ENCODE measurements at regions not wholly inside any gene's neighbourhood (a gene's known extent, or its start where the extent isn't known, plus 50 kb on each side); places are given as distances from the start of the nearest gene placed in this dataset.
A peak's percentile ranks its signal among the peaks of the same experiment; 100 is the strongest.

DNA sequence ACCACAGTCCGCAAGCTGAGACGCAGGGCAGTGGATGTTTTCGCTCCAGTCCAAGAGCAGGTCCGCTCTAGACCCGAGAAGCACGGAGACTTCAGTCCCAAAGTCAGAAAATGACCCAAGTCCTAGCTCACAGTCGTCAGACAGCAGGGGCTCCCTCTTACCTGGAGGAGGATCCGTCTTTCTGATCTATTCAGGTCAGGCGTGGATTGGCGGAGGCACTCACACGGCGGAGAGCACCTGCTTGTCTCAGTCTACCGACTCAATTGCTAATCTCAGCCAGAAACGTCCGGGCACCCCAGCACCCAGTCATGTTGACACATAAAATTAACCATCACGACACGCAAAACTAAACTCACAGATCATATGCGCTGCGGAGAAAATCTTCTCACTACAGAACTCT, 285.3 kb upstream of the CDH4 start:
- no peaks in the 10 kb centered on the region for H3K36me3 ChIP-seq
- no peaks in the 10 kb centered on the region for H3K27me3 ChIP-seq (ENCODE audit: low read depth)
- DNase-seq (no peak), ATAC-seq (no peak)
- H3K4me1 ChIP-seq = no peaks in the 10 kb centered on the region
- TF ChIP-seq CTCF (IDR thresholded peaks at IDR 0.05) = no peak
- no peaks in the 10 kb centered on the region for H3K9me3 ChIP-seq
- no peak overlapping the region for H3K4me3 ChIP-seq
- H3K27ac ChIP-seq = no peak overlapping the region
- intact Hi-C loops (cut with DNase I) = no loop called here

- no peak overlapping the region for H3K27ac ChIP-seq
- no peak overlapping the region for H3K4me3 ChIP-seq
- intact Hi-C loops (cut with DNase I) = no loop called here
- H3K27me3 ChIP-seq (ENCODE audit: low read depth) = no peaks in the 10 kb centered on the region
- TF ChIP-seq CTCF (IDR thresholded peaks at IDR 0.05) = no peak
- no peaks in the 10 kb centered on the region for H3K9me3 ChIP-seq
- H3K36me3 ChIP-seq = no peaks in the 10 kb centered on the region
- no peak for DNase-seq
- no peak for ATAC-seq
- H3K4me1 ChIP-seq = no peaks in the 10 kb centered on the region
Measured at GRCh38 chr20:60967431-60968316, 284.4 kb upstream of the CDH4 start.

DNA sequence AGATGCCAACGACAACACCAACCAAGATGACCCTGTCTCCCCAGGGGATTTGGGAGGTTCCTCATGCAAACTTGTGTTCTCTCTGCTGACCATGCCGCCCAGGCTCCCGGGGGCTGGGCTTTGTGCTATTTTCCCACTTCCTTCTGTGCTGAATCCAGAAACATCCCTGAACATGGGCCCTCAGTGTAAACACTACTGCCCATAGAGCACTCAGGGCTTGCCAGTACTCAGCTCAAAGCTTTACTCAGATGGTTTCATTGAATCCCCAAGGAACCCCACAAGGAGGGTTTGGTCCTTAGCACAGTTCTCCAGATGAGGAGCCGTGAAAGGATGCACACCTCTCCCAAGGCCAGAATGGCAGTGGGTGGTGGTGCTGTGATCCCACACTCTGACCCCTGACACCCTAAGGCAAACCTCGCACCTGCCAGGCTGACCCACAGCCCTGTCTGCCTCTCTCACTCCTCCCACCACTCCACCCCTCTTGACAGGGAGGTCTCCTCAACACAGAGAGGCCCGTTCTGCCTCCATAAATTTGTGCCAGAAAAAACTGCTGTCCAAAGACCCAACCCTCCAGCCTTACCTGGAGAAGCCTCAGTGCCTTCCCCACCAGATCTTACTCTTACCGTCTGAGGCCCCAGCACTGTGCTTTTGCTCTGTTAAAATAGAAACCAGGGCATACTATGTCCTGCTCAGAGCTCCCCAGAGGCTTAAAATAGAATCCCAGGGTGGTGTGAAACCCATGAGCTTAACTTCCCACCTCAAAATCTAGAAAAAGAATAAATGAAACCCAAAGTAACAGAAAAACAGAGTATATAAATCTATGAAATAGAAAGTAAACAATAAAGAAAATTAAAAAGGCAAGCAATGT, 283.0 kb upstream of the CDH4 start:
- H3K4me3 ChIP-seq = no peak overlapping the region
- TF ChIP-seq CTCF (IDR thresholded peaks at IDR 0.05) = no peak
- H3K4me1 ChIP-seq = no peaks in the 10 kb centered on the region
- DNase-seq (no peak), ATAC-seq (no peak)
- no peaks in the 10 kb centered on the region for H3K27me3 ChIP-seq (ENCODE audit: low read depth)
- intact Hi-C loops (cut with DNase I) = no loop called here
- H3K27ac ChIP-seq = no peak overlapping the region
- H3K9me3 ChIP-seq = no peaks in the 10 kb centered on the region
- no peaks in the 10 kb centered on the region for H3K36me3 ChIP-seq

- H3K4me3 ChIP-seq = no peak overlapping the region
- no peaks in the 10 kb centered on the region for H3K4me1 ChIP-seq
- no peaks in the 10 kb centered on the region for H3K36me3 ChIP-seq
- no peak for DNase-seq
- peaks cover 4% of the 10 kb centered on the region for H3K27me3 ChIP-seq (ENCODE audit: low read depth)
- ATAC-seq = no peak
- H3K9me3 ChIP-seq = no peaks in the 10 kb centered on the region
- no peak overlapping the region for H3K27ac ChIP-seq
- intact Hi-C loops (cut with DNase I) = no loop called here
- TF ChIP-seq CTCF (IDR thresholded peaks at IDR 0.05) = no peak
Measured at GRCh38 chr20:60970601-60971000, 281.5 kb upstream of the CDH4 start.

DNA sequence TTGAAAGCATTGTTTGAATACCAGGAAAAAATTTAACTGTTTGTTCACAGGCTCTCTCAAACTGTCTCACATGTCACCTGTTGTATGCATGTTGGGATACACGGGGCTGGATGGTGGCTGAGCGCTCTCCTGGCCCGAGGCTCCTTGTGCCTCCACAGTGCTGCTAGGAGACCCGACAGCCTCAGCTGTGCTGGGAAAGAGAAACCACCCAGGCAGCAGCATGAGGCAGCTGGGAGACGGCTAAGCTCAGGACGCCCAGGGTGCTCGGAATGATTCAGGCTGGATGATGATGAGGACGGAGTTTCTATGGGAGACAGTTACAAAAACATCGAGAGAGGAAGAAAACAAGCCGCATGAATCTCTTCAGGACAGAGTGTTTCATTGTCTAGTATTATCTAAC, 278.0 kb upstream of the CDH4 start:
- ATAC-seq (peak in 1 of 2 donors; percentile 20), DNase-seq (no peak)
- Histone ChIP-seq H3K4me1 (no peaks in the 10 kb centered on the region), H3K27ac (peak overlapping the region; percentile 11), H3K9me3 (no peaks in the 10 kb centered on the region), H3K27me3 (ENCODE audit: low read depth) (peaks cover 4% of the 10 kb centered on the region), H3K4me3 (no peak overlapping the region), H3K36me3 (no peaks in the 10 kb centered on the region)
- intact Hi-C loops (cut with DNase I) = no loop called here
- no peak for TF ChIP-seq CTCF (IDR thresholded peaks at IDR 0.05)
